B cell (primary cell): ENCODE measurements at regions not wholly inside any gene's neighbourhood (a gene's known extent, or its start where the extent isn't known, plus 50 kb on each side); places are given as distances from the start of the nearest gene placed in this dataset.

Experiments used
- ATAC-seq: fragments of 200-7000 bp; cut with Tn5 transposase; one replicate; pipeline ENCODE4 v1.10.0; 2021; ENCODE audit warnings: low read depth, mild to moderate bottlenecking, moderate number of reproducible peaks, moderate library complexity
- CTCF ChIA-PET: fragments of 350-600 bp; sonication (Branson Sonifier 250); formaldehyde crosslinking; loops from one replicate; lab custom pipeline; 2021; ENCODE audit warnings: antibody characterized with exemption, inconsistent platforms; lab: Charles Lee
- POLR2A ChIA-PET: fragments of 350-600 bp; sonication (Branson Sonifier 250); formaldehyde crosslinking; loops from one replicate; lab custom pipeline; 2021; ENCODE audit warnings: antibody characterized with exemption; lab: Charles Lee
- DNase-seq: peaks from one replicate; pipeline ENCODE4 v3.0.0; 2013
- H2AFZ ChIP-seq: 2 replicates; pipeline ENCODE4 v1.6.1; 2012; ENCODE audit warnings: mild to moderate bottlenecking, low read depth, low read length; ENCODE audit not compliant: insufficient read depth, poor library complexity, severe bottlenecking
- H3K27ac ChIP-seq, 2 donors: 1 replicate in 1 of 2; 2 replicates in 1 of 2; pipeline ENCODE4 v1.5.1; 2012 to 2013; ENCODE audit warnings: low read length in 2 of 2, mild to moderate bottlenecking in 2 of 2, moderate library complexity in 1 of 2
- H3K27me3 ChIP-seq, 4 experiments: fragments of 200-600 bp in 1 of 4; sonication (generic) in 1 of 4; replicated peaks in 1 of 4; 1 replicate in 2 of 4; 2 replicates in 2 of 4; pipeline versions ENCODE4 v1.6.1 to v1.7.0; 2013 to 2016; ENCODE audit warnings: low read length in 3 of 4, mild to moderate bottlenecking in 2 of 4, mixed read lengths in 1 of 4, moderate library complexity in 1 of 4; ENCODE audit not compliant: insufficient read depth in 4 of 4, control insufficient read depth in 3 of 4; ENCODE audit errors: control extremely low read depth in 1 of 4
- H3K36me3 ChIP-seq, 2 experiments: replicated peaks in 1 of 2; 1 replicate in 1 of 2; 2 replicates in 1 of 2; pipeline versions ENCODE4 v1.6.1 to v1.7.1; 2013; ENCODE audit warnings: low read length in 1 of 2; ENCODE audit not compliant: insufficient read depth in 2 of 2, control insufficient read depth in 1 of 2; ENCODE audit errors: control extremely low read depth in 1 of 2, extremely low read depth in 1 of 2
- H3K4me1 ChIP-seq, 2 donors: fragments of 200-600 bp in 1 of 2; sonication (generic) in 1 of 2; 1 replicate in 1 of 2; 2 replicates in 1 of 2; pipeline versions ENCODE4 v1.5.1 to v1.6.1; 2013 to 2017; ENCODE audit warnings: low read length in 2 of 2; ENCODE audit not compliant: control insufficient read depth in 2 of 2, insufficient read depth in 2 of 2
- H3K4me2 ChIP-seq: replicated peaks from 2 replicates; pipeline ENCODE3; 2012; ENCODE audit warnings: mild to moderate bottlenecking, low read depth, low read length; ENCODE audit not compliant: poor library complexity, severe bottlenecking
- H3K4me3 ChIP-seq, 5 experiments: fragments of 200-600 bp in 1 of 5; sonication (generic) in 1 of 5; 1 replicate in 3 of 5; 2 replicates in 2 of 5; pipeline versions ENCODE4 v1.5.1 to v1.7.0; 2011 to 2016; ENCODE audit warnings: low read length in 4 of 5, mild to moderate bottlenecking in 4 of 5, low read depth in 2 of 5, control low read depth in 1 of 5, moderate library complexity in 1 of 5; ENCODE audit not compliant: insufficient read depth in 1 of 5; ENCODE audit errors: control extremely low read depth in 1 of 5, extremely low read depth in 1 of 5
- H3K79me2 ChIP-seq: fragments of 200-600 bp; sonication (generic); one replicate; pipeline ENCODE4 v1.6.0; 2016; ENCODE audit warnings: low read length; ENCODE audit not compliant: control insufficient read depth, insufficient read depth
- H3K9ac ChIP-seq: fragments of 200-600 bp; sonication (generic); 2 replicates; pipeline ENCODE4 v1.6.1; 2017; ENCODE audit warnings: mild to moderate bottlenecking, low read length, moderate library complexity
- H3K9me3 ChIP-seq, 3 donors: one replicate each; pipeline versions ENCODE4 v1.6.1 to v1.7.1; 2013; ENCODE audit warnings: low read length in 2 of 3; ENCODE audit not compliant: control insufficient read depth in 2 of 3, insufficient read depth in 1 of 3; ENCODE audit errors: control extremely low read depth in 1 of 3
- H4K20me1 ChIP-seq: 2 replicates; pipeline ENCODE4 v1.6.0; 2012; ENCODE audit warnings: mild to moderate bottlenecking, low read length; ENCODE audit not compliant: insufficient read depth, control insufficient read depth, poor library complexity, severe bottlenecking
- H3K27ac Mint-ChIP-seq: one replicate; pipeline ENCODE4 v1.8.0; 2021; ENCODE audit warnings: mixed read lengths
- H3K27me3 Mint-ChIP-seq: one replicate; pipeline ENCODE4 v1.8.0; 2021; ENCODE audit warnings: mixed read lengths
- H3K4me1 Mint-ChIP-seq: one replicate; pipeline ENCODE4 v1.8.0; 2021; ENCODE audit warnings: mixed read lengths
- H3K4me3 Mint-ChIP-seq: one replicate; pipeline ENCODE4 v1.8.0; 2021; ENCODE audit warnings: mixed read lengths
- H3K9me3 Mint-ChIP-seq: one replicate; pipeline ENCODE4 v1.8.0; 2022; ENCODE audit warnings: mixed read lengths; ENCODE audit not compliant: insufficient read depth
- CTCF ChIP-seq: fragments of 200-600 bp; IDR thresholded peaks from one replicate; pipeline ENCODE4 v1.8.0; 2022; ENCODE audit warnings: antibody characterized with exemption, mild to moderate bottlenecking
- EZH2 ChIP-seq: IDR thresholded peaks from 2 replicates; pipeline ENCODE4 v1.6.1; 2012; ENCODE audit warnings: borderline replicate concordance, low read depth, mild to moderate bottlenecking, moderate library complexity, low read length; ENCODE audit not compliant: insufficient read depth, poor library complexity, severe bottlenecking
- WGBS: methylation state at CpG from one replicate; pipeline ENCODE4 v1.1.5; 2013; ENCODE audit warnings: missing lambda C conversion rate; ENCODE audit not compliant: insufficient coverage; 5-methylcytosine and 5-hydroxymethylcytosine counted together
- intact Hi-C: fragments of 100-400 bp; cut with micrococcal nuclease; formaldehyde crosslinking; loops from one replicate; pipeline ENCODE4 v1.10.0; 2022

- H3K27ac Mint-ChIP-seq: no peak overlapping the region
- H3K4me1 Mint-ChIP-seq: no peaks in the 10 kb centered on the region
- Histone ChIP-seq H3K27ac (no peak overlapping the region), H3K79me2 (no peaks in the 10 kb centered on the region), H3K36me3 (no peaks in the 10 kb centered on the region), H3K4me3 (no peak overlapping the region), H3K4me2 (no peak overlapping the region), H3K9me3 (peaks cover 0 to 2% (median 0%) of the 10 kb centered on the region in 3 donors), H2AFZ (no peak overlapping the region), H4K20me1 (no peaks in the 10 kb centered on the region), H3K9ac (no peak overlapping the region), H3K27me3 (no peaks in the 10 kb centered on the region), H3K4me1 (no peaks in the 10 kb centered on the region)
- DNase-seq (no peak), ATAC-seq (no peak)
- ChIA-PET POLR2A (no interaction called here), CTCF (no interaction called here)
- H3K9me3 Mint-ChIP-seq: peaks cover 2% of the 10 kb centered on the region
- H3K27me3 Mint-ChIP-seq: no peaks in the 10 kb centered on the region
- intact Hi-C loops: no loop called here
- no peak overlapping the region for H3K4me3 Mint-ChIP-seq
- TF ChIP-seq CTCF: no peak
- TF ChIP-seq EZH2: no peak
- no CpG with 5 or more reads among the region's 1 CpG for WGBS
Measured at GRCh38 chr5:18203296-18203695, 569.0 kb downstream of the TAF11L14 start.

- intact Hi-C loops: no loop called here
- H3K4me1 Mint-ChIP-seq: no peaks in the 10 kb centered on the region
- H3K9ac ChIP-seq: no peak overlapping the region
- H3K36me3 ChIP-seq: no peaks in the 10 kb centered on the region
- no peaks in the 10 kb centered on the region for H3K9me3 ChIP-seq
- no peak overlapping the region for H3K4me3 ChIP-seq
- H3K9me3 Mint-ChIP-seq: peaks cover 2% of the 10 kb centered on the region
- H3K27me3 Mint-ChIP-seq: no peaks in the 10 kb centered on the region
- H3K79me2 ChIP-seq: no peaks in the 10 kb centered on the region
- no peak overlapping the region for H3K27ac ChIP-seq
- ATAC-seq: no peak
- no peak overlapping the region for H2AFZ ChIP-seq
- no peak overlapping the region for H3K4me2 ChIP-seq
- no peaks in the 10 kb centered on the region for H4K20me1 ChIP-seq
- no peak overlapping the region for H3K4me3 Mint-ChIP-seq
- no peak for TF ChIP-seq CTCF
- TF ChIP-seq EZH2: no peak
- H3K27me3 ChIP-seq: no peaks in the 10 kb centered on the region
- H3K27ac Mint-ChIP-seq: no peak overlapping the region
- 88% methylated on average over 3 of the region's 4 CpGs for WGBS
- ChIA-PET POLR2A (no interaction called here), CTCF (no interaction called here)
- DNase-seq: no peak
- no peaks in the 10 kb centered on the region for H3K4me1 ChIP-seq
Measured at GRCh38 chr5:18213666-18214065, 579.4 kb downstream of the TAF11L14 start.
